Panc1 (cell line): ENCODE measurements at regions not wholly inside any gene's neighbourhood (a gene's known extent, or its start where the extent isn't known, plus 50 kb on each side); places are given as distances from the start of the nearest gene placed in this dataset.

ENCODE experiments used
- ATAC-seq: fragments of 200-7000 bp; cut with Tn5 transposase; 2 replicates; pipeline ENCODE4 v1.9.1; 2020; ENCODE audit warnings: mild to moderate bottlenecking, moderate library complexity
- BruUV-seq: library from RNA; stranded (reverse); fragments of 400-500 nt; replicated peaks from 2 replicates; lab custom pipeline; 2021; lab: Mats Ljungman, UMichigan
- CTCF ChIA-PET: fragments of 300-600 bp; sonication (Branson Sonifier 250); formaldehyde crosslinking; loops from one replicate; lab custom pipeline; 2022; ENCODE audit warnings: antibody characterized with exemption; lab: Charles Lee
- POLR2A ChIA-PET: fragments of 300-600 bp; sonication (Branson Sonifier 250); formaldehyde crosslinking; loops from one replicate; lab custom pipeline; 2022; ENCODE audit warnings: antibody characterized with exemption; lab: Charles Lee
- DNase-seq: peaks from one replicate; pipeline ENCODE4 v3.0.0-alpha.2; 2010; ENCODE audit warnings: low read depth, low spot score
- H3K27ac ChIP-seq: 2 replicates; pipeline ENCODE4 v1.5.1; 2011; ENCODE audit warnings: mild to moderate bottlenecking, low read length, inconsistent platforms
- H3K27me3 ChIP-seq: fragments of 200-500 bp; sonication (Bioruptor generic); 2 replicates; pipeline ENCODE4 v1.6.0; 2014; ENCODE audit warnings: low read length, inconsistent platforms; ENCODE audit not compliant: control insufficient read depth, insufficient read depth
- H3K36me3 ChIP-seq: fragments of 200-500 bp; sonication (Bioruptor generic); 2 replicates; pipeline ENCODE4 v1.5.1; 2014; ENCODE audit warnings: inconsistent platforms, mild to moderate bottlenecking, low read length, moderate library complexity; ENCODE audit not compliant: control insufficient read depth, insufficient read depth
- H3K4me1 ChIP-seq: 2 replicates; pipeline ENCODE4 v1.5.1; 2011; ENCODE audit warnings: inconsistent platforms, mild to moderate bottlenecking, low read length, moderate library complexity; ENCODE audit not compliant: control insufficient read depth, insufficient read depth
- H3K4me3 ChIP-seq, 2 experiments: 2 replicates each; pipeline ENCODE4 v1.5.1; 2011 to 2012; ENCODE audit warnings: low read depth in 2 of 2, low read length in 2 of 2, mild to moderate bottlenecking in 2 of 2, inconsistent platforms in 1 of 2, moderate library complexity in 1 of 2
- H3K9me3 ChIP-seq: fragments of 200-500 bp; sonication (Bioruptor generic); 2 replicates; pipeline ENCODE4 v1.5.1; 2014; ENCODE audit warnings: low read depth, mild to moderate bottlenecking, inconsistent platforms, low read length, moderate library complexity; ENCODE audit not compliant: control insufficient read depth, insufficient read depth
- CTCF ChIP-seq: fragments of 450-650 bp; IDR thresholded peaks from 2 replicates; pipeline ENCODE4 v1.5.1; 2017; ENCODE audit warnings: mild to moderate bottlenecking
- POLR2AphosphoS5 ChIP-seq: IDR thresholded peaks from 2 replicates; pipeline ENCODE4 v1.6.1; 2012; ENCODE audit warnings: mild to moderate bottlenecking, low read depth, low read length, moderate library complexity
- REST ChIP-seq, 2 experiments: IDR thresholded peaks; 2 replicates each; pipeline ENCODE4 v1.6.1; 2011 to 2012; ENCODE audit warnings: low read depth in 2 of 2, control low read depth in 1 of 2, low read length in 1 of 2, mild to moderate bottlenecking in 1 of 2, moderate library complexity in 1 of 2; ENCODE audit not compliant: insufficient read depth in 1 of 2
- SIN3A ChIP-seq: IDR thresholded peaks from 2 replicates; pipeline ENCODE4 v1.6.1; 2012; ENCODE audit warnings: low read depth, mild to moderate bottlenecking, low read length, moderate library complexity, borderline replicate concordance; ENCODE audit not compliant: insufficient read depth
- TCF7L2 ChIP-seq: IDR thresholded peaks from 2 replicates; pipeline ENCODE4 v1.6.1; 2011; ENCODE audit warnings: mild to moderate bottlenecking, low read depth, low read length, inconsistent platforms
- in situ Hi-C: cut with HindIII; loops from 2 replicates; pipeline ENCODE4 v1.10.0; 2016; ENCODE audit warnings: low sequenced_read_pairs, low pct_unique_long_range_greater_than_20kb
- intact Hi-C: fragments of 100-400 bp; cut with micrococcal nuclease; formaldehyde crosslinking; loops from one replicate; pipeline ENCODE4 v1.10.0; 2022; ENCODE audit not compliant: unreplicated experiment

GRCh38 chr2:40041422-40042382, 262.6 kb upstream of the THUMPD2 start:
- no peak for DNase-seq
- no peak for ATAC-seq
- no peak overlapping the region for H3K27ac ChIP-seq
- intact Hi-C loops (no loop called here), in situ Hi-C loops (no loop called here)
- ChIA-PET CTCF (no interaction called here), POLR2A (no interaction called here)
- H3K4me3 ChIP-seq, result no peak overlapping the region
- no peaks in the 10 kb centered on the region for H3K4me1 ChIP-seq
- no peaks in the 10 kb centered on the region for H3K27me3 ChIP-seq
- no peak for TF ChIP-seq CTCF
- no peak for TF ChIP-seq REST (IDR thresholded peaks at IDR 0.05; ENCODE audit: insufficient read depth in 1 of 2, low read depth in 2 of 2, low read length in 1 of 2)
- TF ChIP-seq SIN3A, result no peak
- no peaks in the 10 kb centered on the region for H3K9me3 ChIP-seq
- BruUV-seq, result no TSS peak
- no peaks in the 10 kb centered on the region for H3K36me3 ChIP-seq

GRCh38 chr2:40039549-40039948, 260.5 kb upstream of the THUMPD2 start:
- intact Hi-C loops, result no loop called here
- in situ Hi-C loops, result no loop called here
- ATAC-seq (no peak), DNase-seq (no peak)
- Histone ChIP-seq H3K4me3 (no peak overlapping the region), H3K27me3 (no peaks in the 10 kb centered on the region), H3K4me1 (no peaks in the 10 kb centered on the region), H3K36me3 (no peaks in the 10 kb centered on the region), H3K27ac (no peak overlapping the region), H3K9me3 (no peaks in the 10 kb centered on the region)
- CTCF ChIA-PET, result no interaction called here
- TF ChIP-seq TCF7L2 (no peak), SIN3A (no peak), POLR2AphosphoS5 (no peak), REST (IDR thresholded peaks at IDR 0.05; ENCODE audit: insufficient read depth in 1 of 2, low read depth in 2 of 2, low read length in 1 of 2) (no peak), CTCF (no peak)
- POLR2A ChIA-PET, result no interaction called here
- BruUV-seq, result no TSS peak
